Glutamatergic neuron (in vitro differentiated cells): ENCODE measurements at regions not wholly inside any gene's neighbourhood (a gene's known extent, or its start where the extent isn't known, plus 50 kb on each side); places are given as distances from the start of the nearest gene placed in this dataset.
A peak's percentile ranks its signal among the peaks of the same experiment; 100 is the strongest.

Experiments used
- DNase-seq: peaks from one replicate; pipeline ENCODE4 v3.0.0; 2022
- H3K27ac Mint-ChIP-seq: one replicate; pipeline ENCODE4 v1.8.0; 2020; ENCODE audit warnings: mild to moderate bottlenecking, mixed read lengths, inconsistent platforms; ENCODE audit not compliant: unreplicated experiment
- H3K27me3 Mint-ChIP-seq: one replicate; pipeline ENCODE4 v1.8.0; 2020; ENCODE audit warnings: mild to moderate bottlenecking, moderate library complexity, mixed read lengths, inconsistent platforms; ENCODE audit not compliant: unreplicated experiment
- H3K36me3 Mint-ChIP-seq: one replicate; pipeline ENCODE4 v1.8.0; 2020; ENCODE audit warnings: mild to moderate bottlenecking, mixed read lengths, inconsistent platforms; ENCODE audit not compliant: unreplicated experiment
- H3K4me1 Mint-ChIP-seq: one replicate; pipeline ENCODE4 v1.8.0; 2020; ENCODE audit warnings: mild to moderate bottlenecking, low read depth, mixed read lengths, inconsistent platforms; ENCODE audit not compliant: unreplicated experiment
- H3K4me3 Mint-ChIP-seq: one replicate; pipeline ENCODE4 v1.8.0; 2020; ENCODE audit warnings: mild to moderate bottlenecking, mixed read lengths, inconsistent platforms; ENCODE audit not compliant: unreplicated experiment
- H3K9me3 Mint-ChIP-seq: one replicate; pipeline ENCODE4 v1.8.0; 2020; ENCODE audit warnings: mild to moderate bottlenecking, moderate library complexity, mixed read lengths, inconsistent platforms; ENCODE audit not compliant: unreplicated experiment
- CTCF ChIP-seq: fragments of 200-600 bp; sonication (generic); IDR thresholded peaks from one replicate; pipeline ENCODE4 v1.5.0; 2021; ENCODE audit not compliant: partially characterized antibody, unreplicated experiment

- Mint-ChIP-seq H3K9me3 (peaks cover 7% of the 10 kb centered on the region), H3K36me3 (no peaks in the 10 kb centered on the region), H3K27me3 (peaks cover 6% of the 10 kb centered on the region), H3K4me3 (no peak overlapping the region), H3K27ac (peak overlapping the region; percentile 83), H3K4me1 (peaks cover 21% of the 10 kb centered on the region)
- TF ChIP-seq CTCF, result no peak
- no peak for DNase-seq
Observed at GRCh38 chr13:31866099-31866498, 126.8 kb downstream of the RXFP2 start.

- peaks cover 7% of the 10 kb centered on the region for H3K9me3 Mint-ChIP-seq
- peaks cover 13% of the 10 kb centered on the region for H3K4me1 Mint-ChIP-seq
- peak overlapping the region; percentile 75 for H3K27ac Mint-ChIP-seq
- TF ChIP-seq CTCF, result no peak
- H3K36me3 Mint-ChIP-seq, result no peaks in the 10 kb centered on the region
- no peak for DNase-seq
- H3K27me3 Mint-ChIP-seq, result peaks cover 6% of the 10 kb centered on the region
- H3K4me3 Mint-ChIP-seq, result no peak overlapping the region
Observed at GRCh38 chr13:31867709-31868108, 128.4 kb downstream of the RXFP2 start.

GRCh38 chr13:31869582-31869981 is 130.3 kb downstream of the RXFP2 start:
- Mint-ChIP-seq H3K4me3 (no peak overlapping the region), H3K36me3 (no peaks in the 10 kb centered on the region), H3K4me1 (peaks cover 17% of the 10 kb centered on the region), H3K27me3 (peaks cover 4% of the 10 kb centered on the region), H3K9me3 (peaks cover 7% of the 10 kb centered on the region), H3K27ac (no peak overlapping the region)
- DNase-seq, result no peak
- no peak for TF ChIP-seq CTCF

GRCh38 chr13:31870511-31870910 is 131.2 kb downstream of the RXFP2 start:
- H3K27ac Mint-ChIP-seq, result no peak overlapping the region
- H3K4me1 Mint-ChIP-seq, result peaks cover 12% of the 10 kb centered on the region
- peaks cover 2% of the 10 kb centered on the region for H3K27me3 Mint-ChIP-seq
- H3K9me3 Mint-ChIP-seq, result peaks cover 3% of the 10 kb centered on the region
- H3K4me3 Mint-ChIP-seq, result no peak overlapping the region
- no peak for DNase-seq
- no peaks in the 10 kb centered on the region for H3K36me3 Mint-ChIP-seq
- no peak for TF ChIP-seq CTCF

- TF ChIP-seq CTCF, result no peak
- DNase-seq, result no peak
- Mint-ChIP-seq H3K4me3 (no peak overlapping the region), H3K36me3 (no peaks in the 10 kb centered on the region), H3K27ac (peak overlapping the region; percentile 40), H3K4me1 (peaks cover 12% of the 10 kb centered on the region), H3K9me3 (peaks cover 2% of the 10 kb centered on the region), H3K27me3 (peaks cover 2% of the 10 kb centered on the region)
Observed at GRCh38 chr13:31873145-31873544, 133.8 kb downstream of the RXFP2 start.
